CD14-positive monocyte (primary cell): ENCODE measurements at regions not wholly inside any gene's neighbourhood (a gene's known extent, or its start where the extent isn't known, plus 50 kb on each side); places are given as distances from the start of the nearest gene placed in this dataset.

Experiments used
- DNase-seq, 3 donors: peaks; one replicate each; pipeline ENCODE4 v3.0.0-alpha.2; 2011 to 2022
- H2AFZ ChIP-seq: 2 replicates; pipeline ENCODE4 v1.6.0; 2012; ENCODE audit warnings: mild to moderate bottlenecking, low read depth, low read length, inconsistent platforms; ENCODE audit not compliant: insufficient read depth, poor library complexity, severe bottlenecking
- H3K27ac ChIP-seq, 2 donors: 1 replicate in 1 of 2; 2 replicates in 1 of 2; pipeline ENCODE4 v1.5.1; 2012 to 2013; ENCODE audit warnings: low read length in 2 of 2, control low read depth in 1 of 2, inconsistent platforms in 1 of 2, low read depth in 1 of 2, mild to moderate bottlenecking in 1 of 2
- H3K27me3 ChIP-seq, 2 donors: one replicate each; pipeline versions ENCODE4 v1.6.0 to v1.6.1; 2011 to 2013; ENCODE audit warnings: low read length in 2 of 2; ENCODE audit not compliant: control insufficient read depth in 2 of 2, insufficient read depth in 2 of 2
- H3K36me3 ChIP-seq, 2 donors: replicated peaks in 1 of 2; 1 replicate in 1 of 2; 2 replicates in 1 of 2; pipeline versions ENCODE4 v1.5.1 to v1.6.1; 2012 to 2013; ENCODE audit warnings: low read length in 2 of 2, control low read depth in 1 of 2, inconsistent platforms in 1 of 2, mild to moderate bottlenecking in 1 of 2; ENCODE audit not compliant: insufficient read depth in 2 of 2, control insufficient read depth in 1 of 2
- H3K4me1 ChIP-seq, 2 donors: 1 replicate in 1 of 2; 2 replicates in 1 of 2; pipeline versions ENCODE4 v1.5.1 to v1.6.1; 2012 to 2013; ENCODE audit warnings: low read length in 2 of 2, control low read depth in 1 of 2, inconsistent platforms in 1 of 2, mild to moderate bottlenecking in 1 of 2, moderate library complexity in 1 of 2; ENCODE audit not compliant: insufficient read depth in 2 of 2, control insufficient read depth in 1 of 2
- H3K4me2 ChIP-seq: replicated peaks from 2 replicates; pipeline ENCODE3; 2012; ENCODE audit warnings: low read length, moderate library complexity, mild to moderate bottlenecking; ENCODE audit not compliant: poor library complexity, severe bottlenecking; ENCODE audit errors: extremely low read depth
- H3K4me3 ChIP-seq, 3 experiments: fragments of 200-600 bp in 1 of 3; sonication (generic) in 1 of 3; replicated peaks in 1 of 3; 1 replicate in 2 of 3; 2 replicates in 1 of 3; pipeline ENCODE4 v1.5.1; 2011 to 2013; ENCODE audit warnings: low read length in 3 of 3, mild to moderate bottlenecking in 3 of 3, control low read depth in 2 of 3, low read depth in 2 of 3, inconsistent platforms in 1 of 3, moderate library complexity in 1 of 3
- H3K79me2 ChIP-seq: 2 replicates; pipeline ENCODE4 v1.6.0; 2012; ENCODE audit warnings: mild to moderate bottlenecking, control low read depth, inconsistent platforms, low read length, moderate library complexity; ENCODE audit not compliant: insufficient read depth
- H3K9ac ChIP-seq: 2 replicates; pipeline ENCODE4 v1.6.0; 2017; ENCODE audit warnings: low read length, mild to moderate bottlenecking; ENCODE audit not compliant: insufficient read depth, poor library complexity, severe bottlenecking
- H3K9me3 ChIP-seq, 2 donors: replicated peaks in 1 of 2; 1 replicate in 1 of 2; 2 replicates in 1 of 2; pipeline versions ENCODE4 v1.5.1 to v1.6.1; 2012 to 2013; ENCODE audit warnings: low read length in 2 of 2, control low read depth in 1 of 2; ENCODE audit not compliant: control insufficient read depth in 1 of 2, insufficient read depth in 1 of 2
- H4K20me1 ChIP-seq: 2 replicates; pipeline ENCODE4 v1.6.0; 2012; ENCODE audit warnings: mild to moderate bottlenecking, low read length, control low read depth, moderate library complexity; ENCODE audit not compliant: insufficient read depth
- H3K27ac Mint-ChIP-seq, 7 donors: one replicate each; pipeline ENCODE4 v1.8.0; 2020; ENCODE audit warnings: mild to moderate bottlenecking in 7 of 7, mixed read lengths in 7 of 7, moderate library complexity in 6 of 7, inconsistent platforms in 2 of 7
- H3K27me3 Mint-ChIP-seq, 3 donors: one replicate each; pipeline ENCODE4 v1.8.0; 2021 to 2022; ENCODE audit warnings: low read depth in 3 of 3, mild to moderate bottlenecking in 3 of 3, mixed read lengths in 3 of 3, moderate library complexity in 3 of 3, inconsistent platforms in 1 of 3
- H3K36me3 Mint-ChIP-seq, 2 donors: one replicate each; pipeline ENCODE4 v1.8.0; 2020; ENCODE audit warnings: mixed read lengths in 2 of 2, inconsistent platforms in 1 of 2, mild to moderate bottlenecking in 1 of 2
- H3K4me1 Mint-ChIP-seq: one replicate; pipeline ENCODE4 v1.8.0; 2020; ENCODE audit warnings: mild to moderate bottlenecking, mixed read lengths
- H3K4me3 Mint-ChIP-seq, 2 donors: one replicate each; pipeline ENCODE4 v1.8.0; 2020; ENCODE audit warnings: mild to moderate bottlenecking in 2 of 2, mixed read lengths in 2 of 2, moderate library complexity in 1 of 2
- H3K9me3 Mint-ChIP-seq, 7 donors: one replicate each; pipeline ENCODE4 v1.8.0; 2020 to 2022; ENCODE audit warnings: mixed read lengths in 7 of 7, mild to moderate bottlenecking in 6 of 7, moderate library complexity in 6 of 7, inconsistent platforms in 2 of 7
- WGBS: methylation state at CpG from one replicate; pipeline ENCODE4 v1.1.5; 2013; ENCODE audit warnings: missing lambda C conversion rate; ENCODE audit not compliant: insufficient coverage; 5-methylcytosine and 5-hydroxymethylcytosine counted together
- intact Hi-C, 2 donors: fragments of 100-400 bp; cut with micrococcal nuclease; formaldehyde crosslinking; loops; one replicate each; pipeline versions ENCODE4 v1.15.0 to v1.15.1; 2023
- TF ChIP-seq, protein P1 (sequence below): fragments of 200-600 bp; IDR thresholded peaks from one replicate; pipeline ENCODE4 v1.8.0; 2022; ENCODE audit warnings: antibody characterized with exemption, mild to moderate bottlenecking

DNA sequence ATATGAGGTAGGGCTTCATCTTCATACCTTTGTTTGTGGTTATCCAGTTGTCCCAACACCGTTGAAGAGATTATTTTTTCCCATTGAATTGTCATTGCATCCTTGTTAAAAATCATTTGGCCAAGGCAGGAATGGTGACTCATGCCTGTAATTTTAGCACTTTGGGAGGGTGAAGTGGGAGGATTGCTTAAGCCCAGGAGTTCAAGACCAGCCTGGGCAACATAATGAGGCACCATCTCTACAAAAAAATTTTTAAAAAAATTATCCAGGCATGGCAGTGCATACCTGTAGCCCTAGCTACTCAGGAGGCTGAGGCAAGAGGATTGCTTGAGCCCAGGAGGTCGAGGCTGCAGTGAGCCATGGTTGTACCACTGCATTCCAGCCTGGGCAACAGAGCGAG lies 223.9 kb downstream of the TANC2 start:
- no peaks in the 10 kb centered on the region for H4K20me1 ChIP-seq
- no peaks in the 10 kb centered on the region for H3K79me2 ChIP-seq
- peak overlapping the region in 1 of 2 donors; percentile 15 for H3K27ac ChIP-seq
- H3K9me3 ChIP-seq: no peaks in the 10 kb centered on the region
- peak in 1 of 3 donors; percentile 5 for DNase-seq
- TF ChIP-seq, protein P1, sequence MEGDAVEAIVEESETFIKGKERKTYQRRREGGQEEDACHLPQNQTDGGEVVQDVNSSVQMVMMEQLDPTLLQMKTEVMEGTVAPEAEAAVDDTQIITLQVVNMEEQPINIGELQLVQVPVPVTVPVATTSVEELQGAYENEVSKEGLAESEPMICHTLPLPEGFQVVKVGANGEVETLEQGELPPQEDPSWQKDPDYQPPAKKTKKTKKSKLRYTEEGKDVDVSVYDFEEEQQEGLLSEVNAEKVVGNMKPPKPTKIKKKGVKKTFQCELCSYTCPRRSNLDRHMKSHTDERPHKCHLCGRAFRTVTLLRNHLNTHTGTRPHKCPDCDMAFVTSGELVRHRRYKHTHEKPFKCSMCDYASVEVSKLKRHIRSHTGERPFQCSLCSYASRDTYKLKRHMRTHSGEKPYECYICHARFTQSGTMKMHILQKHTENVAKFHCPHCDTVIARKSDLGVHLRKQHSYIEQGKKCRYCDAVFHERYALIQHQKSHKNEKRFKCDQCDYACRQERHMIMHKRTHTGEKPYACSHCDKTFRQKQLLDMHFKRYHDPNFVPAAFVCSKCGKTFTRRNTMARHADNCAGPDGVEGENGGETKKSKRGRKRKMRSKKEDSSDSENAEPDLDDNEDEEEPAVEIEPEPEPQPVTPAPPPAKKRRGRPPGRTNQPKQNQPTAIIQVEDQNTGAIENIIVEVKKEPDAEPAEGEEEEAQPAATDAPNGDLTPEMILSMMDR: no peak
- no peaks in the 10 kb centered on the region for H3K36me3 ChIP-seq
- peaks cover 35% of the 10 kb centered on the region for H3K4me1 Mint-ChIP-seq
- H3K36me3 Mint-ChIP-seq: peaks cover 0 to 4% of the 10 kb centered on the region in 2 donors
- H3K27me3 Mint-ChIP-seq: no peaks in the 10 kb centered on the region
- H3K9me3 Mint-ChIP-seq: peaks cover 0 to 3% (median 0%) of the 10 kb centered on the region in 7 donors
- H3K4me1 ChIP-seq: peaks cover 24 to 42% of the 10 kb centered on the region in 2 donors
- no peak overlapping the region for H2AFZ ChIP-seq
- H3K27ac Mint-ChIP-seq: peak overlapping the region in 1 of 7 donors; percentile 15
- intact Hi-C loops: loop anchor here in 1 of 2 donors (10.0 kb wide), 1 partner anchor 85 kb away; no protein-coding TSS in a partner anchor
- no peak overlapping the region for H3K9ac ChIP-seq
- H3K27me3 ChIP-seq: no peaks in the 10 kb centered on the region
- no peak overlapping the region for H3K4me3 Mint-ChIP-seq
- no peak overlapping the region for H3K4me2 ChIP-seq
- WGBS: 83% methylated on average over 2 of the region's 3 CpGs
- no peak overlapping the region for H3K4me3 ChIP-seq

GRCh38 chr17:63190821-63191370 lies 224.9 kb downstream of the TANC2 start:
- no peaks in the 10 kb centered on the region for H3K9me3 ChIP-seq
- intact Hi-C loops: loop anchor here in 1 of 2 donors (10.0 kb wide), 1 partner anchor 84 kb away; no protein-coding TSS in a partner anchor
- peaks cover 2 to 7% of the 10 kb centered on the region in 2 donors for H3K36me3 Mint-ChIP-seq
- no peaks in the 10 kb centered on the region for H3K27me3 ChIP-seq
- no peaks in the 10 kb centered on the region for H3K79me2 ChIP-seq
- no peaks in the 10 kb centered on the region for H4K20me1 ChIP-seq
- peak overlapping the region in 6 of 7 donors; percentile 26 to 93 (median 80) for H3K27ac Mint-ChIP-seq
- H3K4me2 ChIP-seq: peak overlapping the region; percentile 57
- peaks cover 0 to 3% (median 0%) of the 10 kb centered on the region in 7 donors for H3K9me3 Mint-ChIP-seq
- peak overlapping the region in 1 of 3 experiments; percentile 48 for H3K4me3 ChIP-seq
- peaks cover 24 to 42% of the 10 kb centered on the region in 2 donors for H3K4me1 ChIP-seq
- 0% methylated on average over 2 of the region's 3 CpGs for WGBS
- H3K9ac ChIP-seq: no peak overlapping the region
- no peak overlapping the region for H2AFZ ChIP-seq
- no peaks in the 10 kb centered on the region for H3K36me3 ChIP-seq
- TF ChIP-seq, protein P1: no peak
- peak overlapping the region; percentile 69 to 70 for H3K27ac ChIP-seq
- H3K4me1 Mint-ChIP-seq: peaks cover 38% of the 10 kb centered on the region
- DNase-seq: no peak
- no peak overlapping the region for H3K4me3 Mint-ChIP-seq
- no peaks in the 10 kb centered on the region for H3K27me3 Mint-ChIP-seq
